Liver (tissue), 8 donors: ENCODE measurements at regions not wholly inside any gene's neighbourhood (a gene's known extent, or its start where the extent isn't known, plus 50 kb on each side); places are given as distances from the start of the nearest gene placed in this dataset.

Experiments used
- DNase-seq: peaks from one replicate; pipeline ENCODE4 v3.0.0-alpha.2; 2017; ENCODE audit warnings: low spot score
- H3K27ac ChIP-seq, 2 donors: one replicate each; pipeline ENCODE4 v1.7.0; 2013; ENCODE audit warnings: inconsistent platforms in 2 of 2, low read length in 2 of 2, control low read depth in 1 of 2, low read depth in 1 of 2, mild to moderate bottlenecking in 1 of 2
- H3K27me3 ChIP-seq, 4 donors: one replicate each; pipeline versions ENCODE4 v1.6.1 to v1.7.0; 2013; ENCODE audit warnings: low read length in 3 of 4, inconsistent platforms in 1 of 4, mild to moderate bottlenecking in 1 of 4, moderate library complexity in 1 of 4; ENCODE audit not compliant: control insufficient read depth in 4 of 4, insufficient read depth in 4 of 4
- H3K36me3 ChIP-seq, 4 donors: one replicate each; pipeline versions ENCODE4 v1.6.1 to v1.7.0; 2013; ENCODE audit warnings: low read length in 3 of 4, mild to moderate bottlenecking in 3 of 4, low read depth in 1 of 4, moderate library complexity in 1 of 4; ENCODE audit not compliant: control insufficient read depth in 4 of 4, insufficient read depth in 3 of 4
- H3K4me1 ChIP-seq, 4 donors: one replicate each; pipeline versions ENCODE4 v1.6.1 to v1.7.0; 2013; ENCODE audit warnings: low read length in 3 of 4, mild to moderate bottlenecking in 3 of 4, moderate library complexity in 1 of 4; ENCODE audit not compliant: control insufficient read depth in 4 of 4, insufficient read depth in 4 of 4
- H3K4me3 ChIP-seq, 3 donors: one replicate each; pipeline versions ENCODE4 v1.6.1 to v1.7.0; 2013; ENCODE audit warnings: low read length in 3 of 3, control low read depth in 1 of 3, low read depth in 1 of 3, mild to moderate bottlenecking in 1 of 3
- H3K9ac ChIP-seq, 2 donors: one replicate each; pipeline ENCODE4 v1.7.0; 2013; ENCODE audit warnings: low read length in 2 of 2, mild to moderate bottlenecking in 2 of 2, moderate library complexity in 2 of 2, control low read depth in 1 of 2, low read depth in 1 of 2
- H3K9me3 ChIP-seq, 4 donors: one replicate each; pipeline versions ENCODE4 v1.6.1 to v1.7.0; 2013; ENCODE audit warnings: low read length in 3 of 4; ENCODE audit not compliant: control insufficient read depth in 4 of 4
- ATF3 ChIP-seq: IDR thresholded peaks from 2 replicates; pipeline ENCODE4 v1.6.1; 2016; ENCODE audit warnings: antibody characterized with exemption
- CTCF ChIP-seq: fragments of 150-350 bp; IDR thresholded peaks from 2 replicates; pipeline ENCODE4 v1.5.1; 2017; ENCODE audit warnings: improper control_type of control experiment, low read depth, low read length; ENCODE audit not compliant: missing input control
- EGR1 ChIP-seq, 2 donors: IDR thresholded peaks; 2 replicates each; pipeline ENCODE4 v1.6.1; 2016 to 2018; ENCODE audit warnings: antibody characterized with exemption in 2 of 2, low read depth in 2 of 2
- FOXA1 ChIP-seq: IDR thresholded peaks from 2 replicates; pipeline ENCODE4 v1.6.1; 2016; ENCODE audit warnings: antibody characterized with exemption
- FOXA2 ChIP-seq: IDR thresholded peaks from 2 replicates; pipeline ENCODE4 v1.6.1; 2016; ENCODE audit warnings: antibody characterized with exemption
- GABPA ChIP-seq, 2 donors: IDR thresholded peaks in 1 of 2; conservative IDR thresholded peaks in 1 of 2; 2 replicates each; pipeline ENCODE4 v1.6.1; 2016; ENCODE audit warnings: antibody characterized with exemption in 2 of 2, mild to moderate bottlenecking in 1 of 2, moderate library complexity in 1 of 2
- HNF4A ChIP-seq, 2 donors: conservative IDR thresholded peaks; 2 replicates each; pipeline ENCODE4 v1.6.1; 2016; ENCODE audit warnings: antibody characterized with exemption in 2 of 2, mild to moderate bottlenecking in 2 of 2
- HNF4G ChIP-seq: IDR thresholded peaks from 2 replicates; pipeline ENCODE4 v1.6.1; 2016; ENCODE audit warnings: antibody characterized with exemption
- JUND ChIP-seq, 2 donors: IDR thresholded peaks; 2 replicates each; pipeline ENCODE4 v1.6.1; 2016; ENCODE audit warnings: antibody characterized with exemption in 2 of 2
- MAX ChIP-seq: IDR thresholded peaks from 2 replicates; pipeline ENCODE4 v1.6.1; 2016; ENCODE audit warnings: antibody characterized with exemption
- NR2F2 ChIP-seq: IDR thresholded peaks from 2 replicates; pipeline ENCODE4 v1.6.1; 2016; ENCODE audit warnings: antibody characterized with exemption
- RAD21 ChIP-seq, 2 donors: IDR thresholded peaks; 2 replicates each; pipeline ENCODE4 v1.6.1; 2016; ENCODE audit warnings: antibody characterized with exemption in 2 of 2, mild to moderate bottlenecking in 2 of 2
- RXRA ChIP-seq, 2 donors: IDR thresholded peaks; 2 replicates each; pipeline ENCODE4 v1.6.1; 2017 to 2018; ENCODE audit warnings: antibody characterized with exemption in 2 of 2, mild to moderate bottlenecking in 1 of 2
- SP1 ChIP-seq: IDR thresholded peaks from 2 replicates; pipeline ENCODE4 v1.6.1; 2018; ENCODE audit warnings: antibody characterized with exemption, mild to moderate bottlenecking
- TAF1 ChIP-seq: conservative IDR thresholded peaks from 2 replicates; pipeline ENCODE4 v1.6.1; 2016; ENCODE audit warnings: antibody characterized with exemption, mild to moderate bottlenecking
- YY1 ChIP-seq: IDR thresholded peaks from 2 replicates; pipeline ENCODE4 v1.6.1; 2016; ENCODE audit warnings: antibody characterized with exemption, mild to moderate bottlenecking
- ZBTB33 ChIP-seq: IDR thresholded peaks from 2 replicates; pipeline ENCODE4 v1.6.1; 2016; ENCODE audit warnings: antibody characterized with exemption
- WGBS: extraction: QIAGEN DNeasy Blood & Tissue Kit; methylation state at CpG from one replicate; pipeline ENCODE4 v1.1.7; 2013; 5-methylcytosine and 5-hydroxymethylcytosine counted together
- donor health status: healthy.
- donor health status: healthy.
- donor health status: healthy.
- donor health status: healthy.
- donor health status: healthy.

GRCh38 chr6:149213829-149214228 is 103.7 kb upstream of the TAB2 start:
- no peak for DNase-seq
- Histone ChIP-seq H3K9ac (no peak overlapping the region), H3K4me1 (peaks cover 0 to 2% (median 0%) of the 10 kb centered on the region in 4 donors), H3K4me3 (no peak overlapping the region), H3K27ac (no peak overlapping the region), H3K36me3 (no peaks in the 10 kb centered on the region), H3K27me3 (no peaks in the 10 kb centered on the region), H3K9me3 (no peaks in the 10 kb centered on the region)
- WGBS: 96% methylated on average over 4 of the region's 4 CpGs
- TF ChIP-seq JUND (IDR thresholded peaks at IDR 0.05) (no peak), HNF4A (conservative IDR thresholded peaks at IDR 0.05) (no peak), MAX (no peak), ZBTB33 (no peak), NR2F2 (no peak), SP1 (no peak), YY1 (no peak), EGR1 (IDR thresholded peaks at IDR 0.05; ENCODE audit: low read depth in 2 of 2) (no peak), CTCF (no peak)

GRCh38 chr6:149216459-149216858 is 101.1 kb upstream of the TAB2 start:
- no peak overlapping the region for H3K9ac ChIP-seq
- WGBS: 90% methylated on average over 4 of the region's 4 CpGs
- no peaks in the 10 kb centered on the region for H3K36me3 ChIP-seq
- no peak overlapping the region for H3K4me3 ChIP-seq
- DNase-seq: no peak
- peaks cover 0 to 2% (median 0%) of the 10 kb centered on the region in 4 donors for H3K4me1 ChIP-seq
- no peaks in the 10 kb centered on the region for H3K9me3 ChIP-seq
- H3K27ac ChIP-seq: no peak overlapping the region
- H3K27me3 ChIP-seq: no peaks in the 10 kb centered on the region
- TF ChIP-seq ATF3: no peak
- no peak for TF ChIP-seq TAF1
- TF ChIP-seq HNF4A (conservative IDR thresholded peaks at IDR 0.05): no peak
- no peak for TF ChIP-seq YY1
- no peak for TF ChIP-seq NR2F2
- TF ChIP-seq FOXA2: no peak
- no peak for TF ChIP-seq RAD21 (IDR thresholded peaks at IDR 0.05)
- no peak for TF ChIP-seq ZBTB33
- no peak for TF ChIP-seq MAX
- TF ChIP-seq CTCF: no peak
- TF ChIP-seq RXRA (IDR thresholded peaks at IDR 0.05): no peak
- TF ChIP-seq GABPA (IDR thresholded peaks at IDR 0.05 in 1 of 2, conservative IDR thresholded peaks at IDR 0.05 in 1 of 2): no peak
- no peak for TF ChIP-seq EGR1 (IDR thresholded peaks at IDR 0.05; ENCODE audit: low read depth in 2 of 2)
- no peak for TF ChIP-seq SP1
- no peak for TF ChIP-seq FOXA1
- no peak for TF ChIP-seq HNF4G
- no peak for TF ChIP-seq JUND (IDR thresholded peaks at IDR 0.05)
